Mammary epithelial cell (primary cell): ENCODE measurements at regions not wholly inside any gene's neighbourhood (a gene's known extent, or its start where the extent isn't known, plus 50 kb on each side); places are given as distances from the start of the nearest gene placed in this dataset.

Source experiments
- EZH2 ChIP-seq: IDR thresholded peaks from 2 replicates; pipeline ENCODE4 v1.6.1; 2012; ENCODE audit warnings: low read length, inconsistent platforms, borderline replicate concordance
- TF ChIP-seq, protein P1 (sequence below), 2 donors: IDR thresholded peaks in 1 of 2; conservative IDR thresholded peaks in 1 of 2; 2 replicates each; pipeline ENCODE4 v1.5.1; 2011 to 2012; ENCODE audit warnings: inconsistent platforms in 2 of 2, low read length in 2 of 2, mild to moderate bottlenecking in 2 of 2, control low read depth in 1 of 2, low read depth in 1 of 2; ENCODE audit not compliant: insufficient read depth in 1 of 2; ENCODE audit errors: extremely low read depth in 1 of 2

DNA sequence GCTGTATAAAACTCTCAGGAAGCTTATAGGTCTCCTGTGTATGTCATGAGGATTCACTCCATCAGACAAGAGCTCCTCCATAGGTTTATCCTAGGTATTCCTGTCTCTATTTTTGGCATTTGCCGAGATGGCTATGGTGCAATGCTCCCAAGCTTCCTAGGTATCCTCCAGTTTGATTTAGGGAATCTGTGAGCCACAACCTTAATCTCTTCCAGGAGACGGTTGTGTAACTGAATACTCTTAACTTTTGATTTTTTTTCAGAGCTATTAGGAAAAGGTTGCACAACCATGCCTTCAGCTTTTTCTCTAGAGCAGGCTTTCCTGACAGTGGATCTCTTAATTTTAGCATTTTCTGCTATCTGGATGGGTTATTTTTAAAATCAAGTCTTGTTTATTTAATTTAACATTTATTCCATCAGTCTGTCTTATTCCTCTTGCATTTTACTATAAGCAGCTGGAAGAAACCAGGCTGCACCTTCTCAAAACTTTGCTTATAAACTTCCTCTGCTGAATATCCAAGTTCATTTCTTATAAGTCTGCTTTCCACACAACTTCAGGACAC lies 69.4 kb upstream of the BACE2 start:
- TF ChIP-seq, protein P1, sequence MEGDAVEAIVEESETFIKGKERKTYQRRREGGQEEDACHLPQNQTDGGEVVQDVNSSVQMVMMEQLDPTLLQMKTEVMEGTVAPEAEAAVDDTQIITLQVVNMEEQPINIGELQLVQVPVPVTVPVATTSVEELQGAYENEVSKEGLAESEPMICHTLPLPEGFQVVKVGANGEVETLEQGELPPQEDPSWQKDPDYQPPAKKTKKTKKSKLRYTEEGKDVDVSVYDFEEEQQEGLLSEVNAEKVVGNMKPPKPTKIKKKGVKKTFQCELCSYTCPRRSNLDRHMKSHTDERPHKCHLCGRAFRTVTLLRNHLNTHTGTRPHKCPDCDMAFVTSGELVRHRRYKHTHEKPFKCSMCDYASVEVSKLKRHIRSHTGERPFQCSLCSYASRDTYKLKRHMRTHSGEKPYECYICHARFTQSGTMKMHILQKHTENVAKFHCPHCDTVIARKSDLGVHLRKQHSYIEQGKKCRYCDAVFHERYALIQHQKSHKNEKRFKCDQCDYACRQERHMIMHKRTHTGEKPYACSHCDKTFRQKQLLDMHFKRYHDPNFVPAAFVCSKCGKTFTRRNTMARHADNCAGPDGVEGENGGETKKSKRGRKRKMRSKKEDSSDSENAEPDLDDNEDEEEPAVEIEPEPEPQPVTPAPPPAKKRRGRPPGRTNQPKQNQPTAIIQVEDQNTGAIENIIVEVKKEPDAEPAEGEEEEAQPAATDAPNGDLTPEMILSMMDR (conservative IDR thresholded peaks at IDR 0.05 in 1 of 2, IDR thresholded peaks at IDR 0.05 in 1 of 2; ENCODE audit: extremely low read depth in 1 of 2, insufficient read depth in 1 of 2, low read depth in 1 of 2, low read length in 2 of 2), result no peak
- no peak for TF ChIP-seq EZH2
